PFSK-1 (cell line): ENCODE measurements at regions not wholly inside any gene's neighbourhood (a gene's known extent, or its start where the extent isn't known, plus 50 kb on each side); places are given as distances from the start of the nearest gene placed in this dataset.

Experiments
- POLR2AphosphoS5 ChIP-seq: IDR thresholded peaks from 2 replicates; pipeline ENCODE4 v1.6.1; 2012; ENCODE audit warnings: low read depth, mild to moderate bottlenecking, control low read depth, low read length, moderate library complexity
- REST ChIP-seq, 2 experiments: IDR thresholded peaks; 2 replicates each; pipeline versions ENCODE4 v1.6.1 to v1.8.0; 2011 to 2012; ENCODE audit warnings: low read depth in 2 of 2, low read length in 2 of 2, control low read depth in 1 of 2, inconsistent platforms in 1 of 2, mild to moderate bottlenecking in 1 of 2, moderate library complexity in 1 of 2; ENCODE audit not compliant: insufficient read depth in 1 of 2
- TAF1 ChIP-seq: IDR thresholded peaks from 2 replicates; pipeline ENCODE4 v1.6.1; 2012; ENCODE audit warnings: low read length, control low read depth, borderline replicate concordance; ENCODE audit not compliant: insufficient read depth

DNA sequence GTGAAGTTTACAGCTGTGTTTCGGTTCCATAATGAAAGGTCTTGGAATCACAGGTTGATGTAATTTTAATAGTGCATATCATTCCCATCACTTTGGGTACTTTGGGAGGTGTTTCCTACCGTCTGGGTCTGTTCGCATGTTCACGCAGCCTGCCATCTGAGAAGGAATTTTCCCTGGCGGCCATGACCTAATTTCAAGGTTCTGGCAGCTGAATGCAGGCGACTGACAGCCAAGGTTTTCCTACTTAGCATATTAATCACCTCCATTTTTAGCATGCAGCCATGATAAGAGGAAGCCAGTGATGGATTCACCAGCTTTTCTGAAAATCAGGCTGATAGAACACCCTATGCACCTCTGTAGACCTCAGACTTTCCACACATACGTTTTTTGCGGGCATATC is 319.1 kb upstream of the TMEM229A start:
- TF ChIP-seq POLR2AphosphoS5 (no peak), REST (IDR thresholded peaks at IDR 0.05; ENCODE audit: insufficient read depth in 1 of 2, low read depth in 2 of 2, low read length in 2 of 2) (no peak), TAF1 (no peak)
